ENCODE measurements at regions not wholly inside any gene's neighbourhood (a gene's known extent, or its start where the extent isn't known, plus 50 kb on each side); places are given as distances from the start of the nearest gene placed in this dataset.
A peak's percentile ranks its signal among the peaks of the same experiment; 100 is the strongest.

GRCh38 chr7:26437003-26437532, 145.4 kb downstream of the SNX10 start:
- DNase-seq: no peak
- intact Hi-C loops (cut with DNase I, micrococcal nuclease): no loop called here
- no peaks in the 10 kb centered on the region for H3K4me1 ChIP-seq (ENCODE audit: low read depth)
- no peak overlapping the region for H3K4me3 ChIP-seq
- TF ChIP-seq CTCF (IDR thresholded peaks at IDR 0.05): no peak
- no peak for ATAC-seq
- H3K9me3 ChIP-seq: no peaks in the 10 kb centered on the region
- no peaks in the 10 kb centered on the region for H3K36me3 ChIP-seq (ENCODE audit: low read depth)

- no peak for ATAC-seq
- no peak for TF ChIP-seq CTCF (IDR thresholded peaks at IDR 0.05)
- Histone ChIP-seq H3K9me3 (no peaks in the 10 kb centered on the region), H3K36me3 (ENCODE audit: low read depth) (no peaks in the 10 kb centered on the region), H3K4me3 (no peak overlapping the region), H3K4me1 (ENCODE audit: low read depth) (no peaks in the 10 kb centered on the region)
- intact Hi-C loops (cut with DNase I, micrococcal nuclease): no loop called here
- DNase-seq: no peak
Measured at GRCh38 chr7:26438078-26438477, 146.4 kb downstream of the SNX10 start.

GRCh38 chr7:26439521-26440232, 148.0 kb downstream of the SNX10 start:
- Histone ChIP-seq H3K36me3 (ENCODE audit: low read depth) (no peaks in the 10 kb centered on the region), H3K4me3 (no peak overlapping the region), H3K4me1 (ENCODE audit: low read depth) (no peaks in the 10 kb centered on the region), H3K9me3 (no peaks in the 10 kb centered on the region)
- intact Hi-C loops (cut with DNase I, micrococcal nuclease): no loop called here
- ATAC-seq (no peak), DNase-seq (no peak)
- TF ChIP-seq CTCF (IDR thresholded peaks at IDR 0.05): no peak

DNA sequence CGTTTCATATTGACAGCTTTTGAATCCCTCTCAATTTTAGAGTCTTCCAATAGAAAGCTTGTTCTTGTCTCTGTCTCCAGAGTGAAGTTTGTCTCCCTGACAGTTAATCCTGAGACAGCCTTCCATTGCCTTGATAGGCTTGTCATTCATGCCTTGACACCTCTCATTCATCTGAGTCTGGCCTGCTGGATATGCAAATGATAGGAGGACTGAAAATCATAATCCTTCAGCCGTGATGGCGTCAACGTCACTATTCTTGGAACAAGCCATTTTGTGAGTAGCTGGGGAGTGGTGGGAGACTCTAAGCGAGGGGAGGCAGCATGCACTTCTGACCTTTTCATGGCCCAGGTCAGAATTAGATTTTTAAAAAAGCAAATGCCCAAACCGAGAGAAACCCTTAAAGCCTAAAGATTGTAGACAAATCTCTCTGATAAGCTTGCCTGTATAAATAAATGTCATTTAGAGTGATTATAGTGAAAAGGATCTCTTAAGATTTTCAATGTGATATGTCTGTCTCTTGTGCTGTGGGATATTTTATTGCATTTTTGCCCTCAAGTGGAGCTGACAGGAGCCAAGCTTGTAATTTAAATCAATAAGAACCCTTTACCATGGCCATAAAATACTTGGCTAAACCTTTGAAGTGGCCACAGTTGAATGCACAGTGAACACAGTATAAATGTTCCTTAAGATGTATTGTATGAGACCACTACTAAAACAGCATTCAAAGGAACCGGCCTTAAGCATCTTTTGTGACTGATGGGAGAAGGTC, 148.8 kb downstream of the SNX10 start:
- no peaks in the 10 kb centered on the region for H3K4me1 ChIP-seq (ENCODE audit: low read depth)
- no peak for DNase-seq
- no peak for TF ChIP-seq CTCF (IDR thresholded peaks at IDR 0.05)
- H3K36me3 ChIP-seq (ENCODE audit: low read depth): no peaks in the 10 kb centered on the region
- H3K9me3 ChIP-seq: no peaks in the 10 kb centered on the region
- H3K4me3 ChIP-seq: no peak overlapping the region
- intact Hi-C loops (cut with DNase I, micrococcal nuclease): no loop called here
- ATAC-seq: no peak

GRCh38 chr7:26441002-26441521, 149.4 kb downstream of the SNX10 start:
- no peaks in the 10 kb centered on the region for H3K36me3 ChIP-seq (ENCODE audit: low read depth)
- peak; percentile 33 for ATAC-seq
- TF ChIP-seq CTCF (IDR thresholded peaks at IDR 0.05): no peak
- intact Hi-C loops (cut with DNase I, micrococcal nuclease): no loop called here
- H3K9me3 ChIP-seq: no peaks in the 10 kb centered on the region
- no peaks in the 10 kb centered on the region for H3K4me1 ChIP-seq (ENCODE audit: low read depth)
- no peak for DNase-seq
- no peak overlapping the region for H3K4me3 ChIP-seq
